HepG2 (cell line): ENCODE measurements at regions not wholly inside any gene's neighbourhood (a gene's known extent, or its start where the extent isn't known, plus 50 kb on each side); places are given as distances from the start of the nearest gene placed in this dataset.

Experiments
- ATAC-seq: fragments of 200-7000 bp; cut with Tn5 transposase; 3 replicates; pipeline ENCODE4 v1.9.1; 2020; ENCODE audit warnings: mild to moderate bottlenecking, moderate library complexity
- BruUV-seq: library from RNA; stranded (reverse); fragments of 400-500 nt; replicated peaks from 2 replicates; lab custom pipeline; 2021; lab: Mats Ljungman, UMichigan
- CTCF ChIA-PET: fragments of 300-600 bp; formaldehyde crosslinking; extraction: SDS; loops from one replicate; lab custom pipeline; 2021; ENCODE audit warnings: low total read pairs, inconsistent platforms, low intra/inter-chr PET ratio; lab: Yijun Ruan, JAX
- POLR2A ChIA-PET: fragments of 350-600 bp; sonication (Branson Sonifier 250); formaldehyde crosslinking; loops from one replicate; lab custom pipeline; 2020; ENCODE audit warnings: antibody characterized with exemption, inconsistent platforms; lab: Yijun Ruan, JAX
- DNase-seq: peaks from one replicate; pipeline ENCODE4 v3.0.0-alpha.2; 2015; ENCODE audit warnings: low spot score
- FAIRE-seq: peaks from 3 replicates; lab custom pipeline; 2011; peaks lifted over from hg19 to GRCh38; lab: Jason Lieb, UNC
- H2AFZ ChIP-seq: one replicate; pipeline ENCODE4 v1.6.1; 2011; ENCODE audit warnings: low read length, inconsistent platforms
- H3K27ac ChIP-seq: fragments of 300-600 bp; 3 replicates; pipeline ENCODE4 v1.8.0; 2011; ENCODE audit warnings: mixed run types, mild to moderate bottlenecking, mixed read lengths, low read length, inconsistent platforms; ENCODE audit not compliant: insufficient read depth; ENCODE audit errors: extremely low read length
- H3K27me3 ChIP-seq, 2 experiments: fragments of 200-600 bp in 1 of 2; 2 replicates in 1 of 2; 3 replicates in 1 of 2; pipeline versions ENCODE4 v1.6.0 to v1.8.0; 2011; ENCODE audit warnings: low read length in 2 of 2, mild to moderate bottlenecking in 2 of 2, moderate library complexity in 2 of 2, inconsistent platforms in 1 of 2; ENCODE audit not compliant: insufficient read depth in 2 of 2, control insufficient read depth in 1 of 2
- H3K36me3 ChIP-seq, 2 experiments: fragments of 200-600 bp in 1 of 2; replicated peaks in 1 of 2; 2 replicates in 1 of 2; 3 replicates in 1 of 2; pipeline versions ENCODE4 v1.5.1 to v1.8.0; 2011; ENCODE audit warnings: low read length in 2 of 2, inconsistent platforms in 1 of 2; ENCODE audit not compliant: insufficient read depth in 2 of 2, control insufficient read depth in 1 of 2
- H3K4me1 ChIP-seq: 2 replicates; pipeline ENCODE4 v1.5.1; 2012; ENCODE audit warnings: low read length, inconsistent platforms; ENCODE audit not compliant: insufficient read depth
- H3K4me2 ChIP-seq: 2 replicates; pipeline ENCODE4 v1.6.0; 2011; ENCODE audit warnings: low read depth, low read length, inconsistent platforms
- H3K4me3 ChIP-seq, 3 experiments: fragments of 200-600 bp in 1 of 3; sonication (generic), shearing (Covaris generic) in 1 of 3; replicated peaks in 1 of 3; 2 replicates each; pipeline ENCODE4 v1.5.1; 2011 to 2016; ENCODE audit warnings: low read length in 3 of 3, inconsistent platforms in 2 of 3, low read depth in 2 of 3, mild to moderate bottlenecking in 2 of 3, control low read depth in 1 of 3, mixed read lengths in 1 of 3; ENCODE audit not compliant: insufficient read depth in 1 of 3
- H3K79me2 ChIP-seq: one replicate; pipeline ENCODE4 v1.6.1; 2011; ENCODE audit warnings: low read length, inconsistent platforms; ENCODE audit not compliant: insufficient read depth
- H3K9ac ChIP-seq: 2 replicates; pipeline ENCODE4 v1.6.0; 2011; ENCODE audit warnings: mild to moderate bottlenecking, low read depth, low read length, inconsistent platforms; ENCODE audit not compliant: insufficient read depth
- H3K9me3 ChIP-seq: 2 replicates; pipeline ENCODE4 v1.5.1; 2012; ENCODE audit warnings: mild to moderate bottlenecking, low read length
- H4K20me1 ChIP-seq: 2 replicates; pipeline ENCODE4 v1.6.0; 2011; ENCODE audit warnings: inconsistent platforms, mild to moderate bottlenecking, low read length, moderate library complexity; ENCODE audit not compliant: insufficient read depth
- ARNT ChIP-seq: fragments of 450-650 bp; IDR thresholded peaks from 2 replicates; pipeline ENCODE4 v1.6.1; 2017
- CC2D1A ChIP-seq: sonication (generic); formaldehyde crosslinking; IDR thresholded peaks from 2 replicates; pipeline ENCODE4 v1.8.1; 2023; ENCODE audit warnings: mild to moderate bottlenecking, missing genetic modification reagents
- CEBPB ChIP-seq: IDR thresholded peaks from 2 replicates; pipeline ENCODE4 v1.6.1; 2011; ENCODE audit warnings: low read depth, low read length, improper control_type of control experiment, borderline replicate concordance
- CHD2 ChIP-seq: IDR thresholded peaks from 2 replicates; pipeline ENCODE4 v1.6.1; 2011; ENCODE audit warnings: low read depth, low read length, improper control_type of control experiment
- DPF2 ChIP-seq: sonication (generic); formaldehyde crosslinking; IDR thresholded peaks from 2 replicates; pipeline ENCODE4 v1.4.0; 2020; ENCODE audit warnings: mild to moderate bottlenecking, low read depth, missing genetic modification reagents, borderline replicate concordance
- EEA1 ChIP-seq: sonication (generic); formaldehyde crosslinking; IDR thresholded peaks from 2 replicates; pipeline ENCODE4 v1.5.1; 2020; ENCODE audit warnings: mild to moderate bottlenecking, missing genetic modification reagents, borderline replicate concordance
- NR2F6 ChIP-seq, 2 experiments: IDR thresholded peaks; 2 replicates each; pipeline ENCODE4 v1.6.1; 2016; ENCODE audit warnings: antibody characterized with exemption in 1 of 2, mild to moderate bottlenecking in 1 of 2
- RFX5 ChIP-seq: IDR thresholded peaks from 2 replicates; pipeline ENCODE4 v1.6.1; 2011; ENCODE audit warnings: low read depth, low read length, improper control_type of control experiment
- WGBS: methylation state at CpG from one replicate; pipeline ENCODE4 v1.1.6; 2017; ENCODE audit warnings: low lambda C conversion rate; 5-methylcytosine and 5-hydroxymethylcytosine counted together
- in situ Hi-C: cut with HindIII; loops from 2 replicates; pipeline ENCODE4 v1.10.0; 2017; ENCODE audit warnings: low pct_unique_long_range_greater_than_20kb; ENCODE audit not compliant: extremely low pct_ligation_motif_present
- intact Hi-C: fragments of 100-400 bp; cut with micrococcal nuclease; formaldehyde crosslinking; loops from one replicate; pipeline ENCODE4 v1.10.0; 2022; ENCODE audit not compliant: unreplicated experiment
- TF ChIP-seq, protein P1 (sequence below), 2 experiments: sonication (generic) in 1 of 2; formaldehyde crosslinking in 1 of 2; IDR thresholded peaks; 2 replicates each; pipeline versions ENCODE4 v1.4.0 to v1.6.1; 2016 to 2020; ENCODE audit warnings: borderline replicate concordance in 1 of 2, low read depth in 1 of 2, mild to moderate bottlenecking in 1 of 2, missing genetic modification reagents in 1 of 2
- TF ChIP-seq, protein P2 (sequence below): fragments of 450-650 bp; IDR thresholded peaks from 2 replicates; pipeline ENCODE4 v1.6.1; 2016
- TF ChIP-seq, protein P3 (sequence below): sonication (generic); formaldehyde crosslinking; IDR thresholded peaks from 2 replicates; pipeline ENCODE4 v1.4.0; 2020; ENCODE audit warnings: missing genetic modification reagents, borderline replicate concordance
- TF ChIP-seq, protein P4 (sequence below): sonication (generic); formaldehyde crosslinking; IDR thresholded peaks from 2 replicates; pipeline ENCODE4 v1.5.0; 2020; ENCODE audit warnings: mild to moderate bottlenecking, missing genetic modification reagents
- TF ChIP-seq, protein P5 (sequence below): sonication (generic); formaldehyde crosslinking; conservative IDR thresholded peaks from 2 replicates; pipeline ENCODE4 v1.5.0; 2020; ENCODE audit warnings: missing genetic modification reagents

DNA sequence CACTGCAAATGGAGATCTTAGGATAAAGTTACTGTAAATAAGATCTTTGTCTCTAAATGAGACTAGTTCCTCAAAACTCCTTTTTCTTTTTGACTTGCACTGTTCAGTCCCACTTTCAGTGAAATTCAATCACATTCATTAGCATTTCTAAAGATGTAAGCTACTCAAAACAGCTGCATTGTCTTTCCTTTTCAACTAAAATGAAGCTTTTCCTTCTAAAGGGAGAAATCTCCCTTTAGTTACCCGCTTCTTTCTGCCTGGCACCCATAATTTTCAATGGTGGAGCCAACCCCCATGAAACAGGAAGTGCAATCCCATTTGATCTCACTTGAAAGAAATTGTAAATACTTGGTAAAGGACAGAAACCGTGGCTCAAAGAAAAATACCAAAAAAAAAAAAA, 387.4 kb upstream of the PKN2 start:
- FAIRE-seq (no peak), ATAC-seq (no peak), DNase-seq (no peak)
- WGBS = 0% methylated on average over 2 of the region's 2 CpGs
- CTCF ChIA-PET = no interaction called here
- H2AFZ ChIP-seq = no peak overlapping the region
- no peaks in the 10 kb centered on the region for H3K9me3 ChIP-seq
- in situ Hi-C loops = no loop called here
- BruUV-seq = no TSS peak
- H3K27me3 ChIP-seq = no peaks in the 10 kb centered on the region
- POLR2A ChIA-PET = no interaction called here
- H4K20me1 ChIP-seq = no peaks in the 10 kb centered on the region
- no peak overlapping the region for H3K4me3 ChIP-seq
- intact Hi-C loops = no loop called here
- no peaks in the 10 kb centered on the region for H3K36me3 ChIP-seq
- no peak overlapping the region for H3K9ac ChIP-seq
- no peak overlapping the region for H3K27ac ChIP-seq
- H3K4me2 ChIP-seq = no peak overlapping the region
- H3K79me2 ChIP-seq = no peaks in the 10 kb centered on the region
- H3K4me1 ChIP-seq = no peaks in the 10 kb centered on the region
- TF ChIP-seq ARNT (no peak), DPF2 (CRISPR knock-in tag) (no peak), CHD2 (no peak), NR2F6 (IDR thresholded peaks at IDR 0.05) (no peak), NR2F6 (CRISPR knock-in tag; IDR thresholded peaks at IDR 0.05) (no peak), CC2D1A (CRISPR knock-in tag) (no peak), RFX5 (no peak), CEBPB (no peak), EEA1 (CRISPR knock-in tag) (no peak)
- TF ChIP-seq, protein P1, sequence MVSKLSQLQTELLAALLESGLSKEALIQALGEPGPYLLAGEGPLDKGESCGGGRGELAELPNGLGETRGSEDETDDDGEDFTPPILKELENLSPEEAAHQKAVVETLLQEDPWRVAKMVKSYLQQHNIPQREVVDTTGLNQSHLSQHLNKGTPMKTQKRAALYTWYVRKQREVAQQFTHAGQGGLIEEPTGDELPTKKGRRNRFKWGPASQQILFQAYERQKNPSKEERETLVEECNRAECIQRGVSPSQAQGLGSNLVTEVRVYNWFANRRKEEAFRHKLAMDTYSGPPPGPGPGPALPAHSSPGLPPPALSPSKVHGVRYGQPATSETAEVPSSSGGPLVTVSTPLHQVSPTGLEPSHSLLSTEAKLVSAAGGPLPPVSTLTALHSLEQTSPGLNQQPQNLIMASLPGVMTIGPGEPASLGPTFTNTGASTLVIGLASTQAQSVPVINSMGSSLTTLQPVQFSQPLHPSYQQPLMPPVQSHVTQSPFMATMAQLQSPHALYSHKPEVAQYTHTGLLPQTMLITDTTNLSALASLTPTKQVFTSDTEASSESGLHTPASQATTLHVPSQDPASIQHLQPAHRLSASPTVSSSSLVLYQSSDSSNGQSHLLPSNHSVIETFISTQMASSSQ (IDR thresholded peaks at IDR 0.05; ENCODE audit: low read depth) = no peak
- TF ChIP-seq, protein P1 (CRISPR knock-in tag; IDR thresholded peaks at IDR 0.05; ENCODE audit: borderline replicate concordance) = no peak
- TF ChIP-seq, protein P2, sequence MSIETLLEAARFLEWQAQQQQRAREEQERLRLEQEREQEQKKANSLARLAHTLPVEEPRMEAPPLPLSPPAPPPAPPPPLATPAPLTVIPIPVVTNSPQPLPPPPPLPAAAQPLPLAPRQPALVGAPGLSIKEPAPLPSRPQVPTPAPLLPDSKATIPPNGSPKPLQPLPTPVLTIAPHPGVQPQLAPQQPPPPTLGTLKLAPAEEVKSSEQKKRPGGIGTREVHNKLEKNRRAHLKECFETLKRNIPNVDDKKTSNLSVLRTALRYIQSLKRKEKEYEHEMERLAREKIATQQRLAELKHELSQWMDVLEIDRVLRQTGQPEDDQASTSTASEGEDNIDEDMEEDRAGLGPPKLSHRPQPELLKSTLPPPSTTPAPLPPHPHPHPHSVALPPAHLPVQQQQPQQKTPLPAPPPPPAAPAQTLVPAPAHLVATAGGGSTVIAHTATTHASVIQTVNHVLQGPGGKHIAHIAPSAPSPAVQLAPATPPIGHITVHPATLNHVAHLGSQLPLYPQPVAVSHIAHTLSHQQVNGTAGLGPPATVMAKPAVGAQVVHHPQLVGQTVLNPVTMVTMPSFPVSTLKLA = no peak
- TF ChIP-seq, protein P3, sequence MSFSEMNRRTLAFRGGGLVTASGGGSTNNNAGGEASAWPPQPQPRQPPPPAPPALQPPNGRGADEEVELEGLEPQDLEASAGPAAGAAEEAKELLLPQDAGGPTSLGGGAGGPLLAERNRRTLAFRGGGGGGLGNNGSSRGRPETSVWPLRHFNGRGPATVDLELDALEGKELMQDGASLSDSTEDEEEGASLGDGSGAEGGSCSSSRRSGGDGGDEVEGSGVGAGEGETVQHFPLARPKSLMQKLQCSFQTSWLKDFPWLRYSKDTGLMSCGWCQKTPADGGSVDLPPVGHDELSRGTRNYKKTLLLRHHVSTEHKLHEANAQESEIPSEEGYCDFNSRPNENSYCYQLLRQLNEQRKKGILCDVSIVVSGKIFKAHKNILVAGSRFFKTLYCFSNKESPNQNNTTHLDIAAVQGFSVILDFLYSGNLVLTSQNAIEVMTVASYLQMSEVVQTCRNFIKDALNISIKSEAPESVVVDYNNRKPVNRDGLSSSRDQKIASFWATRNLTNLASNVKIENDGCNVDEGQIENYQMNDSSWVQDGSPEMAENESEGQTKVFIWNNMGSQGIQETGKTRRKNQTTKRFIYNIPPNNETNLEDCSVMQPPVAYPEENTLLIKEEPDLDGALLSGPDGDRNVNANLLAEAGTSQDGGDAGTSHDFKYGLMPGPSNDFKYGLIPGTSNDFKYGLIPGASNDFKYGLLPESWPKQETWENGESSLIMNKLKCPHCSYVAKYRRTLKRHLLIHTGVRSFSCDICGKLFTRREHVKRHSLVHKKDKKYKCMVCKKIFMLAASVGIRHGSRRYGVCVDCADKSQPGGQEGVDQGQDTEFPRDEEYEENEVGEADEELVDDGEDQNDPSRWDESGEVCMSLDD (CRISPR knock-in tag) = no peak
- TF ChIP-seq, protein P4, sequence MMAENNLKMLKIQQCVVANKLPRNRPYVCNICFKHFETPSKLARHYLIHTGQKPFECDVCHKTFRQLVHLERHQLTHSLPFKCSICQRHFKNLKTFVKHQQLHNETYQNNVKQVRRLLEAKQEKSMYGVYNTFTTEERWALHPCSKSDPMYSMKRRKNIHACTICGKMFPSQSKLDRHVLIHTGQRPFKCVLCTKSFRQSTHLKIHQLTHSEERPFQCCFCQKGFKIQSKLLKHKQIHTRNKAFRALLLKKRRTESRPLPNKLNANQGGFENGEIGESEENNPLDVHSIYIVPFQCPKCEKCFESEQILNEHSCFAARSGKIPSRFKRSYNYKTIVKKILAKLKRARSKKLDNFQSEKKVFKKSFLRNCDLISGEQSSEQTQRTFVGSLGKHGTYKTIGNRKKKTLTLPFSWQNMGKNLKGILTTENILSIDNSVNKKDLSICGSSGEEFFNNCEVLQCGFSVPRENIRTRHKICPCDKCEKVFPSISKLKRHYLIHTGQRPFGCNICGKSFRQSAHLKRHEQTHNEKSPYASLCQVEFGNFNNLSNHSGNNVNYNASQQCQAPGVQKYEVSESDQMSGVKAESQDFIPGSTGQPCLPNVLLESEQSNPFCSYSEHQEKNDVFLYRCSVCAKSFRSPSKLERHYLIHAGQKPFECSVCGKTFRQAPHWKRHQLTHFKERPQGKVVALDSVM (CRISPR knock-in tag) = no peak
- TF ChIP-seq, protein P5, sequence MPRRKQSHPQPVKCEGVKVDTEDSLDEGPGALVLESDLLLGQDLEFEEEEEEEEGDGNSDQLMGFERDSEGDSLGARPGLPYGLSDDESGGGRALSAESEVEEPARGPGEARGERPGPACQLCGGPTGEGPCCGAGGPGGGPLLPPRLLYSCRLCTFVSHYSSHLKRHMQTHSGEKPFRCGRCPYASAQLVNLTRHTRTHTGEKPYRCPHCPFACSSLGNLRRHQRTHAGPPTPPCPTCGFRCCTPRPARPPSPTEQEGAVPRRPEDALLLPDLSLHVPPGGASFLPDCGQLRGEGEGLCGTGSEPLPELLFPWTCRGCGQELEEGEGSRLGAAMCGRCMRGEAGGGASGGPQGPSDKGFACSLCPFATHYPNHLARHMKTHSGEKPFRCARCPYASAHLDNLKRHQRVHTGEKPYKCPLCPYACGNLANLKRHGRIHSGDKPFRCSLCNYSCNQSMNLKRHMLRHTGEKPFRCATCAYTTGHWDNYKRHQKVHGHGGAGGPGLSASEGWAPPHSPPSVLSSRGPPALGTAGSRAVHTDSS = no peak
